Heart left ventricle (tissue), 13 donors: ENCODE measurements at regions not wholly inside any gene's neighbourhood (a gene's known extent, or its start where the extent isn't known, plus 50 kb on each side); places are given as distances from the start of the nearest gene placed in this dataset.

ENCODE experiments used
- CTCF ChIP-seq, 12 donors: fragments of 200-600 bp; sonication (generic) in 4 of 12; IDR thresholded peaks; one replicate each; pipeline versions ENCODE4 v1.5.0 to v1.8.0; 2018 to 2022; ENCODE audit warnings: antibody characterized with exemption in 12 of 12, mild to moderate bottlenecking in 5 of 12
- POLR2A ChIP-seq, 2 donors: fragments of 450-650 bp; IDR thresholded peaks; one replicate each; pipeline ENCODE4 v1.6.1; 2017; ENCODE audit warnings: antibody characterized with exemption in 2 of 2, mild to moderate bottlenecking in 2 of 2, moderate library complexity in 2 of 2
- donor health status: ischemic (EF 13 %, LVEDD 7.1; RV severe dilation, severe dysfunction).
- donor health status: DM: no; HTN: yes; CAD: no.
- donor health status: DM: no; HTN: no; CAD: no.
- donor health status: ischemic (EF 25% LVEDD 6.9; RV normal size, moderate dysfunction).
- donor health status: ischemic (EF 25% LVEDD 5.7; RV mildly dilated, moderate dysfunction).
- donor health status: ischemic (EF 35%, LVEDD 5.7; RV mildly dilated, moderate dysfunction).
- donor health status: nonischemic (EF 11% LVEDD 7.7; RV severe dilation, severe dysfunction).
- donor health status: DM: yes; HTN: yes; CAD: no.
- donor health status: PGD.
- donor health status: ischemic (EF 29% LVEDD 5.4; RV normal size, mild dysfunction).
- donor health status: nonischemic (EF 23%, LVEDD 6.1; RV moderate dilation, normal function).

GRCh38 chr14:101002738-101003137 lies 99.2 kb upstream of the RTL1 start:
- TF ChIP-seq CTCF (IDR thresholded peaks at IDR 0.05), result no peak
- no peak for TF ChIP-seq POLR2A (IDR thresholded peaks at IDR 0.05)
